ENCODE measurements at regions not wholly inside any gene's neighbourhood (a gene's known extent, or its start where the extent isn't known, plus 50 kb on each side); places are given as distances from the start of the nearest gene placed in this dataset.
"Not testable (repeated sequence)": the region's sequence is repeated elsewhere in the genome, so short reads cannot be mapped to it uniquely, and the experiment has no call there.

DNA sequence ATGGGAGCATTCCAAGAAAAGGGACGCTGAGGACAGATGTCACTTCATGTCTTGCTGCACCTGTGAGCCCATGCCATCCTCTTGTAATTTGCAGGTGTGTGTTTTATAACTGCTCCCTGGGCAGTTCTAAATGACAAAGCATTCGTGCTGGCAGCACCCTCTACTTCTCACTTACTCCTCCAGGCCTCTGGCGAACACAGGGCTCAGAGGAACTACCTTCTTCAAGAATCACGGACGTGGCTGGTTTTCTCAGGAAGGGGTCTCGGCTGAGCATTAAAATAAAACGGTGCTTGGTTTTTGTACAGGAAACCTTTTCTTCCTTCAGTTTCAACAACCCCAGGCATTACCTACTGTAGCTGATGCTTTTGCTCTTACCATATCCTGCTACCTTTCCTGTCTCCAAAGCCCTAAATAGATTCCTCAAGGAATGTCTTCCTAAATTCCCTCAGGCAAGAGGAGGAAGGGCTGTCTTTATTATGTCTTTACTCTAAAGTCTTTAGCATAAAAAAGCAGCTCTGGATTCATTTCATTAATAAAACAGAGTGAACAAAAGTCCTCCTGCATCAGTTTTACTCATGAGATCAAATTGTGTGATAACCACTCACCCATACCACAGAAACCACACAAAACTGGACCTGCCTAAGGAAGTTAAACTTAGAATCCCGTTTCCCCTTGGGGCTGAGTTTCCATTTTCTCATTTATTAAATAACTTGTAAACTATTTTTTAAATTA, 79.0 kb upstream of the MAP10 start:
- TF ChIP-seq, protein P1, sequence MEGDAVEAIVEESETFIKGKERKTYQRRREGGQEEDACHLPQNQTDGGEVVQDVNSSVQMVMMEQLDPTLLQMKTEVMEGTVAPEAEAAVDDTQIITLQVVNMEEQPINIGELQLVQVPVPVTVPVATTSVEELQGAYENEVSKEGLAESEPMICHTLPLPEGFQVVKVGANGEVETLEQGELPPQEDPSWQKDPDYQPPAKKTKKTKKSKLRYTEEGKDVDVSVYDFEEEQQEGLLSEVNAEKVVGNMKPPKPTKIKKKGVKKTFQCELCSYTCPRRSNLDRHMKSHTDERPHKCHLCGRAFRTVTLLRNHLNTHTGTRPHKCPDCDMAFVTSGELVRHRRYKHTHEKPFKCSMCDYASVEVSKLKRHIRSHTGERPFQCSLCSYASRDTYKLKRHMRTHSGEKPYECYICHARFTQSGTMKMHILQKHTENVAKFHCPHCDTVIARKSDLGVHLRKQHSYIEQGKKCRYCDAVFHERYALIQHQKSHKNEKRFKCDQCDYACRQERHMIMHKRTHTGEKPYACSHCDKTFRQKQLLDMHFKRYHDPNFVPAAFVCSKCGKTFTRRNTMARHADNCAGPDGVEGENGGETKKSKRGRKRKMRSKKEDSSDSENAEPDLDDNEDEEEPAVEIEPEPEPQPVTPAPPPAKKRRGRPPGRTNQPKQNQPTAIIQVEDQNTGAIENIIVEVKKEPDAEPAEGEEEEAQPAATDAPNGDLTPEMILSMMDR (conservative IDR thresholded peaks at IDR 0.05; ENCODE audit: low read length) = no peak
- peak; percentile 46 for DNase-seq (ENCODE audit: low read depth)
- H3K4me3 ChIP-seq (ENCODE audit: low read length) = no peak overlapping the region

- DNase-seq (ENCODE audit: low read depth) = peak; percentile 89
- H3K4me3 ChIP-seq (ENCODE audit: low read length) = no peak overlapping the region
- TF ChIP-seq, protein P1 (conservative IDR thresholded peaks at IDR 0.05; ENCODE audit: low read length) = no peak
Observed at GRCh38 chr1:232728507-232729263, 76.5 kb upstream of the MAP10 start.

GRCh38 chr1:232732344-232732910, 72.8 kb upstream of the MAP10 start:
- no peak for DNase-seq (ENCODE audit: low read depth)
- TF ChIP-seq, protein P1 (conservative IDR thresholded peaks at IDR 0.05; ENCODE audit: low read length) = no peak
- H3K4me3 ChIP-seq (ENCODE audit: low read length) = no peak overlapping the region

DNA sequence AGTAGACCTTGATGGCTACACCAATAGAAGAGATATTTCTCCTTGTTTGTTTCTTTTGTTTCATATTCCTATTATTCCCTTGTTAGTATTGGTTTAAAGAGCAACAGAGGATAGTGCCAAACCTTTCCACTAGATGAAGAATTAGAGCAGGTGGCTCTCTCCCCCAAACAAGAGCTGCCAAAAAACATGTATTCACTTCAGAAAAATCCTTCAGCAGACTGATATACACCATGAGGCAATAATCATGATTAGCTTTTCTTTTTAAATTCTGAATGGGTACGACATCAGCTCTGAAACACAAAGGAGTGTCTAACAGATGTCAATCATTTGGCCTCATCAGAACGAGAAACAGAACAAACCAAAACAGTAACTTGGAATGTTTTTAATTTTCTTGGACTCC, 67.3 kb upstream of the MAP10 start:
- no peak for DNase-seq (ENCODE audit: low read depth)
- TF ChIP-seq, protein P1 (conservative IDR thresholded peaks at IDR 0.05; ENCODE audit: low read length) = no peak
- no peak overlapping the region for H3K4me3 ChIP-seq (ENCODE audit: low read length)

GRCh38 chr1:232743999-232744398, 61.2 kb upstream of the MAP10 start:
- no peak for DNase-seq (ENCODE audit: low read depth)
- H3K4me3 ChIP-seq (ENCODE audit: low read length) = no peak overlapping the region
- TF ChIP-seq, protein P1 (conservative IDR thresholded peaks at IDR 0.05; ENCODE audit: low read length) = no peak

- TF ChIP-seq, protein P1 (conservative IDR thresholded peaks at IDR 0.05; ENCODE audit: low read length) = no peak
- DNase-seq (ENCODE audit: low read depth) = no peak
- no peak overlapping the region for H3K4me3 ChIP-seq (ENCODE audit: low read length)
Observed at GRCh38 chr1:232744847-232745246, 60.4 kb upstream of the MAP10 start.

GRCh38 chr1:232745698-232746097, 59.5 kb upstream of the MAP10 start:
- H3K4me3 ChIP-seq (ENCODE audit: low read length); DNase-seq (ENCODE audit: low read depth): not testable (repeated sequence)

All from AG10803 (cell line).